ENCODE measurements at regions not wholly inside any gene's neighbourhood (a gene's known extent, or its start where the extent isn't known, plus 50 kb on each side); places are given as distances from the start of the nearest gene placed in this dataset.

GRCh38 chr4:141503260-141503659 lies 133.1 kb upstream of the IL15 start:
- ChIA-PET CTCF (ENCODE audit: low intra/inter-chr PET ratio) (no interaction called here), POLR2A (no interaction called here)
- DNase-seq (ENCODE audit: extremely low read depth in 1 of 4, low spot score in 3 of 4), result no peak
- H3K27me3 ChIP-seq (ENCODE audit: control insufficient read depth in 2 of 2, insufficient read depth in 2 of 2, low read length in 2 of 2), result no peaks in the 10 kb centered on the region
- H2AFZ ChIP-seq (ENCODE audit: low read depth, low read length), result no peak overlapping the region
- H3K27ac ChIP-seq (ENCODE audit: extremely low read depth, low read depth, low read length), result no peak overlapping the region
- no peaks in the 10 kb centered on the region for H4K20me1 ChIP-seq (replicated peaks; ENCODE audit: control insufficient read depth, insufficient read depth, low read length)
- no peak for ATAC-seq
- no TSS peak for BruUV-seq (replicated peaks)
- no peaks in the 10 kb centered on the region for H3K36me3 ChIP-seq (ENCODE audit: control insufficient read depth, insufficient read depth, low read length)
- H3K9me3 ChIP-seq (replicated peaks; ENCODE audit: control insufficient read depth, insufficient read depth, low read depth, low read length), result no peaks in the 10 kb centered on the region
- H3K79me2 ChIP-seq (ENCODE audit: control insufficient read depth, insufficient read depth, low read length), result no peaks in the 10 kb centered on the region
- intact Hi-C loops (cut with micrococcal nuclease), result no loop called here
- H3K4me1 ChIP-seq (replicated peaks in 1 of 2; ENCODE audit: control insufficient read depth in 2 of 2, insufficient read depth in 2 of 2, low read length in 2 of 2), result no peaks in the 10 kb centered on the region
- FAIRE-seq, result no peak
- no peaks in the 10 kb centered on the region for H3K9me1 ChIP-seq (ENCODE audit: control insufficient read depth, insufficient read depth, low read length)
- H3K4me2 ChIP-seq (ENCODE audit: insufficient read depth, low read length), result no peak overlapping the region
- no peak overlapping the region for H3K9ac ChIP-seq (ENCODE audit: insufficient read depth in 1 of 2, low read depth in 2 of 2, low read length in 2 of 2)
- H3K4me3 ChIP-seq, result no peak overlapping the region
- in situ Hi-C loops (cut with MboI), result no loop called here
- TF ChIP-seq RNF219 (CRISPR knock-in tag; IDR thresholded peaks at IDR 0.05) (no peak), ZFP91 (CRISPR knock-in tag; IDR thresholded peaks at IDR 0.05) (no peak), E4F1 (CRISPR knock-in tag; IDR thresholded peaks at IDR 0.05; ENCODE audit: borderline replicate concordance) (no peak), MAFG (tag; conservative IDR thresholded peaks at IDR 0.05) (no peak), DIDO1 (tag; IDR thresholded peaks at IDR 0.05; ENCODE audit: low read depth) (no peak), ETV5 (CRISPR knock-in tag; IDR thresholded peaks at IDR 0.05; ENCODE audit: low read depth) (no peak), STAT5B (CRISPR knock-in tag; IDR thresholded peaks at IDR 0.05) (no peak), FOXK1 (CRISPR knock-in tag; IDR thresholded peaks at IDR 0.05; ENCODE audit: borderline replicate concordance) (no peak), ARID2 (IDR thresholded peaks at IDR 0.05) (no peak), ZBTB17 (CRISPR knock-in tag; IDR thresholded peaks at IDR 0.05) (no peak), FOXA1 (IDR thresholded peaks at IDR 0.05; ENCODE audit: borderline replicate concordance) (no peak), ZNF316 (IDR thresholded peaks at IDR 0.05) (peak; percentile 70), CC2D1A (IDR thresholded peaks at IDR 0.05) (no peak)
